Liver (tissue), 8 donors: ENCODE measurements at regions not wholly inside any gene's neighbourhood (a gene's known extent, or its start where the extent isn't known, plus 50 kb on each side); places are given as distances from the start of the nearest gene placed in this dataset.

Experiments used
- DNase-seq: peaks from one replicate; pipeline ENCODE4 v3.0.0-alpha.2; 2017; ENCODE audit warnings: low spot score
- H3K27ac ChIP-seq, 2 donors: one replicate each; pipeline ENCODE4 v1.7.0; 2013; ENCODE audit warnings: inconsistent platforms in 2 of 2, low read length in 2 of 2, control low read depth in 1 of 2, low read depth in 1 of 2, mild to moderate bottlenecking in 1 of 2
- H3K27me3 ChIP-seq, 4 donors: one replicate each; pipeline versions ENCODE4 v1.6.1 to v1.7.0; 2013; ENCODE audit warnings: low read length in 3 of 4, inconsistent platforms in 1 of 4, mild to moderate bottlenecking in 1 of 4, moderate library complexity in 1 of 4; ENCODE audit not compliant: control insufficient read depth in 4 of 4, insufficient read depth in 4 of 4
- H3K36me3 ChIP-seq, 4 donors: one replicate each; pipeline versions ENCODE4 v1.6.1 to v1.7.0; 2013; ENCODE audit warnings: low read length in 3 of 4, mild to moderate bottlenecking in 3 of 4, low read depth in 1 of 4, moderate library complexity in 1 of 4; ENCODE audit not compliant: control insufficient read depth in 4 of 4, insufficient read depth in 3 of 4
- H3K4me1 ChIP-seq, 4 donors: one replicate each; pipeline versions ENCODE4 v1.6.1 to v1.7.0; 2013; ENCODE audit warnings: low read length in 3 of 4, mild to moderate bottlenecking in 3 of 4, moderate library complexity in 1 of 4; ENCODE audit not compliant: control insufficient read depth in 4 of 4, insufficient read depth in 4 of 4
- H3K4me3 ChIP-seq, 3 donors: one replicate each; pipeline versions ENCODE4 v1.6.1 to v1.7.0; 2013; ENCODE audit warnings: low read length in 3 of 3, control low read depth in 1 of 3, low read depth in 1 of 3, mild to moderate bottlenecking in 1 of 3
- H3K9ac ChIP-seq, 2 donors: one replicate each; pipeline ENCODE4 v1.7.0; 2013; ENCODE audit warnings: low read length in 2 of 2, mild to moderate bottlenecking in 2 of 2, moderate library complexity in 2 of 2, control low read depth in 1 of 2, low read depth in 1 of 2
- H3K9me3 ChIP-seq, 4 donors: one replicate each; pipeline versions ENCODE4 v1.6.1 to v1.7.0; 2013; ENCODE audit warnings: low read length in 3 of 4; ENCODE audit not compliant: control insufficient read depth in 4 of 4
- ATF3 ChIP-seq: IDR thresholded peaks from 2 replicates; pipeline ENCODE4 v1.6.1; 2016; ENCODE audit warnings: antibody characterized with exemption
- CTCF ChIP-seq: fragments of 150-350 bp; IDR thresholded peaks from 2 replicates; pipeline ENCODE4 v1.5.1; 2017; ENCODE audit warnings: improper control_type of control experiment, low read depth, low read length; ENCODE audit not compliant: missing input control
- EGR1 ChIP-seq, 2 donors: IDR thresholded peaks; 2 replicates each; pipeline ENCODE4 v1.6.1; 2016 to 2018; ENCODE audit warnings: antibody characterized with exemption in 2 of 2, low read depth in 2 of 2
- FOXA1 ChIP-seq: IDR thresholded peaks from 2 replicates; pipeline ENCODE4 v1.6.1; 2016; ENCODE audit warnings: antibody characterized with exemption
- FOXA2 ChIP-seq: IDR thresholded peaks from 2 replicates; pipeline ENCODE4 v1.6.1; 2016; ENCODE audit warnings: antibody characterized with exemption
- GABPA ChIP-seq, 2 donors: IDR thresholded peaks in 1 of 2; conservative IDR thresholded peaks in 1 of 2; 2 replicates each; pipeline ENCODE4 v1.6.1; 2016; ENCODE audit warnings: antibody characterized with exemption in 2 of 2, mild to moderate bottlenecking in 1 of 2, moderate library complexity in 1 of 2
- HNF4A ChIP-seq, 2 donors: conservative IDR thresholded peaks; 2 replicates each; pipeline ENCODE4 v1.6.1; 2016; ENCODE audit warnings: antibody characterized with exemption in 2 of 2, mild to moderate bottlenecking in 2 of 2
- HNF4G ChIP-seq: IDR thresholded peaks from 2 replicates; pipeline ENCODE4 v1.6.1; 2016; ENCODE audit warnings: antibody characterized with exemption
- JUND ChIP-seq, 2 donors: IDR thresholded peaks; 2 replicates each; pipeline ENCODE4 v1.6.1; 2016; ENCODE audit warnings: antibody characterized with exemption in 2 of 2
- MAX ChIP-seq: IDR thresholded peaks from 2 replicates; pipeline ENCODE4 v1.6.1; 2016; ENCODE audit warnings: antibody characterized with exemption
- NR2F2 ChIP-seq: IDR thresholded peaks from 2 replicates; pipeline ENCODE4 v1.6.1; 2016; ENCODE audit warnings: antibody characterized with exemption
- RAD21 ChIP-seq, 2 donors: IDR thresholded peaks; 2 replicates each; pipeline ENCODE4 v1.6.1; 2016; ENCODE audit warnings: antibody characterized with exemption in 2 of 2, mild to moderate bottlenecking in 2 of 2
- REST ChIP-seq: IDR thresholded peaks from 2 replicates; pipeline ENCODE4 v1.6.1; 2016; ENCODE audit warnings: antibody characterized with exemption, mild to moderate bottlenecking
- RXRA ChIP-seq, 2 donors: IDR thresholded peaks; 2 replicates each; pipeline ENCODE4 v1.6.1; 2017 to 2018; ENCODE audit warnings: antibody characterized with exemption in 2 of 2, mild to moderate bottlenecking in 1 of 2
- SP1 ChIP-seq: IDR thresholded peaks from 2 replicates; pipeline ENCODE4 v1.6.1; 2018; ENCODE audit warnings: antibody characterized with exemption, mild to moderate bottlenecking
- TAF1 ChIP-seq: conservative IDR thresholded peaks from 2 replicates; pipeline ENCODE4 v1.6.1; 2016; ENCODE audit warnings: antibody characterized with exemption, mild to moderate bottlenecking
- YY1 ChIP-seq: IDR thresholded peaks from 2 replicates; pipeline ENCODE4 v1.6.1; 2016; ENCODE audit warnings: antibody characterized with exemption, mild to moderate bottlenecking
- ZBTB33 ChIP-seq: IDR thresholded peaks from 2 replicates; pipeline ENCODE4 v1.6.1; 2016; ENCODE audit warnings: antibody characterized with exemption
- whole genome bisulfite sequencing: extraction: QIAGEN DNeasy Blood & Tissue Kit; methylation state at CpG from one replicate; pipeline ENCODE4 v1.1.7; 2013; 5-methylcytosine and 5-hydroxymethylcytosine counted together
- donor health status: healthy.
- donor health status: healthy.
- donor health status: healthy.
- donor health status: healthy.
- donor health status: healthy.

GRCh38 chr4:159702200-159702599 is 599.3 kb downstream of the RAPGEF2 start:
- no peak for DNase-seq
- Histone ChIP-seq H3K27ac (no peak overlapping the region), H3K9ac (no peak overlapping the region), H3K9me3 (peaks cover 0 to 3% (median 0%) of the 10 kb centered on the region in 4 donors), H3K4me3 (no peak overlapping the region), H3K27me3 (no peaks in the 10 kb centered on the region), H3K4me1 (no peaks in the 10 kb centered on the region), H3K36me3 (no peaks in the 10 kb centered on the region)
- TF ChIP-seq MAX: no peak
- no peak for TF ChIP-seq RAD21 (IDR thresholded peaks at IDR 0.05)
- no peak for TF ChIP-seq JUND (IDR thresholded peaks at IDR 0.05)
- TF ChIP-seq REST: no peak
- TF ChIP-seq HNF4A (conservative IDR thresholded peaks at IDR 0.05): no peak
- no peak for TF ChIP-seq FOXA1
- TF ChIP-seq HNF4G: no peak
- no peak for TF ChIP-seq NR2F2
- no peak for TF ChIP-seq CTCF
- no peak for TF ChIP-seq GABPA (IDR thresholded peaks at IDR 0.05 in 1 of 2, conservative IDR thresholded peaks at IDR 0.05 in 1 of 2)
- no peak for TF ChIP-seq ZBTB33
- no peak for TF ChIP-seq RXRA (IDR thresholded peaks at IDR 0.05)
- no peak for TF ChIP-seq ATF3
- no peak for TF ChIP-seq FOXA2
- no peak for TF ChIP-seq SP1
- 63% methylated on average over 2 of the region's 2 CpGs for WGBS

- no peaks in the 10 kb centered on the region for H3K4me1 ChIP-seq
- no peaks in the 10 kb centered on the region for H3K27me3 ChIP-seq
- no peak overlapping the region for H3K27ac ChIP-seq
- no peak overlapping the region for H3K9ac ChIP-seq
- H3K9me3 ChIP-seq: peaks cover 0 to 3% (median 0%) of the 10 kb centered on the region in 4 donors
- no peak overlapping the region for H3K4me3 ChIP-seq
- no peaks in the 10 kb centered on the region for H3K36me3 ChIP-seq
- DNase-seq: no peak
- TF ChIP-seq HNF4A (conservative IDR thresholded peaks at IDR 0.05) (no peak), SP1 (no peak), FOXA1 (no peak), MAX (no peak), EGR1 (IDR thresholded peaks at IDR 0.05; ENCODE audit: low read depth in 2 of 2) (no peak), RXRA (IDR thresholded peaks at IDR 0.05) (no peak), YY1 (no peak), TAF1 (no peak), HNF4G (no peak), RAD21 (IDR thresholded peaks at IDR 0.05) (no peak), FOXA2 (no peak), NR2F2 (no peak), ATF3 (no peak)
Measured at GRCh38 chr4:159705334-159705733, 602.5 kb downstream of the RAPGEF2 start.
